GM12801 (cell line): ENCODE measurements at regions not wholly inside any gene's neighbourhood (a gene's known extent, or its start where the extent isn't known, plus 50 kb on each side); places are given as distances from the start of the nearest gene placed in this dataset.

Experiments used
- CTCF ChIP-seq: IDR thresholded peaks from one replicate; pipeline ENCODE4 v1.5.1; 2011; ENCODE audit warnings: control low read depth; ENCODE audit not compliant: insufficient read length; ENCODE audit errors: extremely low read depth

GRCh38 chr6:16965689-16966088 is 136.2 kb upstream of the STMND1 start:
- TF ChIP-seq CTCF = no peak

GRCh38 chr6:16964553-16965499 is 137.0 kb upstream of the STMND1 start:
- peak; percentile 53 for TF ChIP-seq CTCF

- no peak for TF ChIP-seq CTCF
Measured at GRCh38 chr6:16961577-16961976, 140.3 kb upstream of the STMND1 start.

- no peak for TF ChIP-seq CTCF
Measured at GRCh38 chr6:16959789-16960188, 142.1 kb upstream of the STMND1 start.

- TF ChIP-seq CTCF = no peak
Measured at GRCh38 chr6:16956361-16956760, 145.5 kb upstream of the STMND1 start.

- no peak for TF ChIP-seq CTCF
Measured at GRCh38 chr6:16955899-16956298, 146.0 kb upstream of the STMND1 start.

- no peak for TF ChIP-seq CTCF
Measured at GRCh38 chr6:16953905-16954304, 147.9 kb upstream of the STMND1 start.
